A549 (cell line): ENCODE measurements at regions not wholly inside any gene's neighbourhood (a gene's known extent, or its start where the extent isn't known, plus 50 kb on each side); places are given as distances from the start of the nearest gene placed in this dataset.
"Not testable (repeated sequence)": the region's sequence is repeated elsewhere in the genome, so short reads cannot be mapped to it uniquely, and the experiment has no call there.

Experiments used
- CEBPB ChIP-seq, 2 experiments: fragments of >200 bp in 1 of 2; sonication (Bioruptor Twin) in 1 of 2; formaldehyde crosslinking in 1 of 2; IDR thresholded peaks; 2 replicates each; pipeline ENCODE4 v1.6.1; 2012 to 2016
- CHD4 ChIP-seq: fragments of 200-600 bp; sonication (generic); IDR thresholded peaks from 2 replicates; pipeline ENCODE4 v1.6.1; 2016; ENCODE audit warnings: antibody characterized with exemption, mild to moderate bottlenecking, borderline replicate concordance
- JUNB ChIP-seq: fragments of >200 bp; sonication (Bioruptor Twin); formaldehyde crosslinking; IDR thresholded peaks from 2 replicates; pipeline ENCODE4 v1.6.1; 2016
- MAFK ChIP-seq: fragments of 450-650 bp; IDR thresholded peaks from 2 replicates; pipeline ENCODE4 v1.6.1; 2014; ENCODE audit not compliant: partially characterized antibody
- POLR2A ChIP-seq: IDR thresholded peaks from 2 replicates; pipeline ENCODE4 v1.6.1; 2012; ENCODE audit warnings: mild to moderate bottlenecking, low read length
- SMC3 ChIP-seq: fragments of >200 bp; sonication (Bioruptor Twin); formaldehyde crosslinking; IDR thresholded peaks from 3 replicates; pipeline ENCODE4 v1.6.1; 2018; ENCODE audit warnings: inconsistent platforms
- ZC3H11A ChIP-seq: fragments of 450-650 bp; IDR thresholded peaks from 2 replicates; pipeline ENCODE4 v1.6.1; 2014; ENCODE audit warnings: antibody characterized with exemption, mild to moderate bottlenecking
- TF ChIP-seq, protein P1 (sequence below): fragments of >200 bp; sonication (Bioruptor Twin); formaldehyde crosslinking; IDR thresholded peaks from 3 replicates; pipeline ENCODE4 v1.5.1; 2016
- TF ChIP-seq, protein P2 (sequence below): IDR thresholded peaks from 2 replicates; pipeline ENCODE4 v1.6.1; 2012

DNA sequence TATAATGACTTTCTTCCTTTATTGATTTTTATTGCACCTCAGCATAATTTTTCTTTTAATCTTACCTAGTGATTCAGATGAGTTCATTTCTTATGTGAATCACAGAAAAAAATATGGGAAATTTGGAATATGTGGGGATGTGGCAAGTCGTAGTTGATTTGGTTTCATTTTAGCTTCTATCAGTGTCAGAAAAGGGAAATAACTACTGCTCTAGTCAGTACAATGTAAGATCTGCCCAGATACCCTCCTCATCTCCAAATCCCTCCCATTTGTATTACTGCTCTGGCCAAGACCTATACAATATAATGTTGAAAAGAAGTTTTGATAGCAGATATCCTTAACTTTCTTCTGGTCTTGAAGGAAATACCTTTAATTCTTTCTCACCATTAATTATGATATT lies 61.9 kb upstream of the TRIM77 start:
- TF ChIP-seq POLR2A; CEBPB (IDR thresholded peaks at IDR 0.05); MAFK; CHD4; SMC3; ZC3H11A; JUNB: not testable (repeated sequence)
- TF ChIP-seq, protein P1, sequence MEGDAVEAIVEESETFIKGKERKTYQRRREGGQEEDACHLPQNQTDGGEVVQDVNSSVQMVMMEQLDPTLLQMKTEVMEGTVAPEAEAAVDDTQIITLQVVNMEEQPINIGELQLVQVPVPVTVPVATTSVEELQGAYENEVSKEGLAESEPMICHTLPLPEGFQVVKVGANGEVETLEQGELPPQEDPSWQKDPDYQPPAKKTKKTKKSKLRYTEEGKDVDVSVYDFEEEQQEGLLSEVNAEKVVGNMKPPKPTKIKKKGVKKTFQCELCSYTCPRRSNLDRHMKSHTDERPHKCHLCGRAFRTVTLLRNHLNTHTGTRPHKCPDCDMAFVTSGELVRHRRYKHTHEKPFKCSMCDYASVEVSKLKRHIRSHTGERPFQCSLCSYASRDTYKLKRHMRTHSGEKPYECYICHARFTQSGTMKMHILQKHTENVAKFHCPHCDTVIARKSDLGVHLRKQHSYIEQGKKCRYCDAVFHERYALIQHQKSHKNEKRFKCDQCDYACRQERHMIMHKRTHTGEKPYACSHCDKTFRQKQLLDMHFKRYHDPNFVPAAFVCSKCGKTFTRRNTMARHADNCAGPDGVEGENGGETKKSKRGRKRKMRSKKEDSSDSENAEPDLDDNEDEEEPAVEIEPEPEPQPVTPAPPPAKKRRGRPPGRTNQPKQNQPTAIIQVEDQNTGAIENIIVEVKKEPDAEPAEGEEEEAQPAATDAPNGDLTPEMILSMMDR = not testable (repeated sequence)
- TF ChIP-seq, protein P2, sequence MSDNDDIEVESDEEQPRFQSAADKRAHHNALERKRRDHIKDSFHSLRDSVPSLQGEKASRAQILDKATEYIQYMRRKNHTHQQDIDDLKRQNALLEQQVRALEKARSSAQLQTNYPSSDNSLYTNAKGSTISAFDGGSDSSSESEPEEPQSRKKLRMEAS = not testable (repeated sequence)
